ENCODE measurements at regions not wholly inside any gene's neighbourhood (a gene's known extent, or its start where the extent isn't known, plus 50 kb on each side); places are given as distances from the start of the nearest gene placed in this dataset.

DNA sequence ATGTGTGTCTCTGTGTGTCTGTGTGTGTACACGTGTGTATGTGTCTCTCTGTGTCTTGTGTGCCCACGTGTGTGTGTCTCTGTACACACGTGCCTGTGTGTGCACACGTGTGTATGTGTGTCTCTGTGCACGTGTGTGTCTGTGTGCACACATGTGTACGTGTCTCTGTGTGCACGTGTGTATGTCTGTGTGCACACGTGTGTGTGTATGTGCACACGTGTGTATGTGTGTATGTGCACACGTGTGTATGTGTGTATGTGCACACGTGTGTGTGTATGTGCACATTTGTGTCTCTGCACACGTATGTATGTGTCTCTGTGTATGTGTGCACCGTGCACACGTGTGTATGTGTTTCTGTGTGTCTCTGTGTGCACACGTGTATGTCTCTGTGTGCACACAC is 248.7 kb upstream of the SHH start:
- intact Hi-C loops (cut with DNase I), result no loop called here
- Histone ChIP-seq H3K4me3 (no peak overlapping the region), H3K27ac (no peak overlapping the region), H3K4me1 (ENCODE audit: insufficient read depth) (no peaks in the 10 kb centered on the region), H3K9me3 (no peaks in the 10 kb centered on the region), H3K36me3 (no peaks in the 10 kb centered on the region), H3K27me3 (no peaks in the 10 kb centered on the region)
- 84 to 85% (median 84%) methylated on average over 15 of the region's 15 CpGs for WGBS, 3 donors
- no peak for DNase-seq
- no peak for TF ChIP-seq POLR2A (IDR thresholded peaks at IDR 0.05)
- no peak for TF ChIP-seq EP300 (IDR thresholded peaks at IDR 0.05)
- TF ChIP-seq, protein P1, sequence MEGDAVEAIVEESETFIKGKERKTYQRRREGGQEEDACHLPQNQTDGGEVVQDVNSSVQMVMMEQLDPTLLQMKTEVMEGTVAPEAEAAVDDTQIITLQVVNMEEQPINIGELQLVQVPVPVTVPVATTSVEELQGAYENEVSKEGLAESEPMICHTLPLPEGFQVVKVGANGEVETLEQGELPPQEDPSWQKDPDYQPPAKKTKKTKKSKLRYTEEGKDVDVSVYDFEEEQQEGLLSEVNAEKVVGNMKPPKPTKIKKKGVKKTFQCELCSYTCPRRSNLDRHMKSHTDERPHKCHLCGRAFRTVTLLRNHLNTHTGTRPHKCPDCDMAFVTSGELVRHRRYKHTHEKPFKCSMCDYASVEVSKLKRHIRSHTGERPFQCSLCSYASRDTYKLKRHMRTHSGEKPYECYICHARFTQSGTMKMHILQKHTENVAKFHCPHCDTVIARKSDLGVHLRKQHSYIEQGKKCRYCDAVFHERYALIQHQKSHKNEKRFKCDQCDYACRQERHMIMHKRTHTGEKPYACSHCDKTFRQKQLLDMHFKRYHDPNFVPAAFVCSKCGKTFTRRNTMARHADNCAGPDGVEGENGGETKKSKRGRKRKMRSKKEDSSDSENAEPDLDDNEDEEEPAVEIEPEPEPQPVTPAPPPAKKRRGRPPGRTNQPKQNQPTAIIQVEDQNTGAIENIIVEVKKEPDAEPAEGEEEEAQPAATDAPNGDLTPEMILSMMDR (IDR thresholded peaks at IDR 0.05), result no peak

DNA sequence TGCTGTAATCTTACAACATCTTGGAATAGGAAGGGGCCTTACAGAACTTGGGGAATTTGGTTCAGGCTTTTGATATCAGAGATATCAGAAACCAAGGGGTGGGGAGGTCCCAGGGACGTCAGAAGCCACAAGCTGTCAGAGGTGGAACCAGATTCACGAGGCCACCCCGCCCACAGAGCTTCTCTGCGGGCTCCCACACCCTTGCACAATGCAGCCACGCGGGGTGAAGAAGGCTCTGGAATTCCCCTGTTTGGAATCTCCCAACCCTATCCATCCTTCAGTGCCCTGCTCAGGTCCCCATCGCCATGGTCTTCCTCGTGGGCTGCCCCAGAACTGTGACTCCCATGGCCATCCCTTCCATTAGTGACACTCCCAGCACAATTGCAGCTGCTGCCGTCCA is 247.1 kb upstream of the SHH start:
- no peaks in the 10 kb centered on the region for H3K27me3 ChIP-seq
- no peak overlapping the region for H3K27ac ChIP-seq
- TF ChIP-seq POLR2A (IDR thresholded peaks at IDR 0.05) (no peak), EP300 (IDR thresholded peaks at IDR 0.05) (no peak)
- TF ChIP-seq, protein P1 (IDR thresholded peaks at IDR 0.05), result no peak
- H3K4me1 ChIP-seq (ENCODE audit: insufficient read depth), result no peaks in the 10 kb centered on the region
- intact Hi-C loops (cut with DNase I), result no loop called here
- DNase-seq, result no peak
- H3K4me3 ChIP-seq, result no peak overlapping the region
- 62 to 76% (median 63%) methylated on average over 9 of the region's 9 CpGs for WGBS, 3 donors
- no peaks in the 10 kb centered on the region for H3K36me3 ChIP-seq
- H3K9me3 ChIP-seq, result no peaks in the 10 kb centered on the region

DNA sequence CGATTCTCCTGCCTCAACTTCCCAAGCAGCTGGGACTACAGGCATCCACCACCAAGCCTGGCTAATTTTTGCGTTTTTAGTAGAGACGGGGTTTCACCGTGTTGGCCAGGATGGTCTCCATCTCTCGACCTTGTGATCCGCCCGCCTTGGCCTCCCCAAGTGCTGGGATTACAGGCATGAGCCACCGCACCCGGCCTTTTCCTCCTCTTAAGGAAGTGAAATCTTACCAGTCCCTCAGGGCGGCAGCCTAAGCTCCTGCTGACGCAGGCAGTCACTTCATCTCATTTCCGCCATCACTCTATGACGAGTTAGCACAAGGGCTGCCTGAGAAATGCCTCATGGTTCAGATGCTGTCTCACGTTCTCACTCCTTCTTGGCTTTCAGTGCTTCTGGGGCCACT is 246.0 kb upstream of the SHH start:
- intact Hi-C loops (cut with DNase I), result no loop called here
- 90 to 93% (median 91%) methylated on average over 14 of the region's 14 CpGs for WGBS, 3 donors
- Histone ChIP-seq H3K36me3 (no peaks in the 10 kb centered on the region), H3K27ac (no peak overlapping the region), H3K9me3 (no peaks in the 10 kb centered on the region), H3K27me3 (no peaks in the 10 kb centered on the region), H3K4me1 (ENCODE audit: insufficient read depth) (no peaks in the 10 kb centered on the region), H3K4me3 (no peak overlapping the region)
- no peak for DNase-seq
- no peak for TF ChIP-seq EP300 (IDR thresholded peaks at IDR 0.05)
- TF ChIP-seq, protein P1 (IDR thresholded peaks at IDR 0.05), result no peak
- TF ChIP-seq POLR2A (IDR thresholded peaks at IDR 0.05), result no peak

DNA sequence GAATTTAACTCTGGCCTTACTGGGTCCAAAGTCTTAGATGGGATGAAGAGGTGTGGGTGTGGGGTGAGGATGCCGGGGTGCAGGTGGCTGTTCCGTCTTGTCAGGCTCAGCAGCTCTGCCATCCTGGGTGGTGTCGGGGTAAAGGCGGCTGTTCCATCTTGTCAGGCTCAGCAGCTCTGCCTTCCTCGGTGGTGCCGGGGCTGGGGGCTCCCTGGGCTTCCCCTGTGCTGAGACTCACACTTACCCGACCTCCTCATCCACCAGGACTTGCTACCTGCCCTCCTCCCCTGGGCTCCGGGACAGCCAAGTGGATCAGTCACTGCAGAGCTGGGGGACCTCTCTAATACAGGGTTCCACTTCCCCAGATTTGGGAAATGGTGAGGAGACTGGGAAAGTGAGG is 244.3 kb upstream of the SHH start:
- Histone ChIP-seq H3K4me1 (ENCODE audit: insufficient read depth) (no peaks in the 10 kb centered on the region), H3K4me3 (no peak overlapping the region), H3K27me3 (no peaks in the 10 kb centered on the region), H3K9me3 (no peaks in the 10 kb centered on the region), H3K27ac (no peak overlapping the region), H3K36me3 (no peaks in the 10 kb centered on the region)
- TF ChIP-seq, protein P1 (IDR thresholded peaks at IDR 0.05), result no peak
- no peak for TF ChIP-seq POLR2A (IDR thresholded peaks at IDR 0.05)
- TF ChIP-seq EP300 (IDR thresholded peaks at IDR 0.05), result no peak
- 89 to 92% (median 90%) methylated on average over 8 of the region's 8 CpGs for WGBS, 3 donors
- intact Hi-C loops (cut with DNase I), result no loop called here
- DNase-seq, result no peak

All from ovary (tissue), 7 donors.